Stimulated activated CD4-positive, alpha-beta T cell treated with anti-CD3 and anti-CD28 coated beads, Interleukin-2, amount 100 ng/mL, for 24 hours (primary cell): ENCODE measurements at regions not wholly inside any gene's neighbourhood (a gene's known extent, or its start where the extent isn't known, plus 50 kb on each side); places are given as distances from the start of the nearest gene placed in this dataset.
"Not testable (repeated sequence)": the region's sequence is repeated elsewhere in the genome, so short reads cannot be mapped to it uniquely, and the experiment has no call there.

ENCODE experiments used
- DNase-seq, 2 donors: peaks; one replicate each; pipeline ENCODE4 v3.0.0-alpha.2; 2020

GRCh38 chr6:155882527-155883333 lies 427.1 kb upstream of the NOX3 start:
- no peak for DNase-seq

GRCh38 chr6:155881826-155882526 lies 426.3 kb upstream of the NOX3 start:
- DNase-seq = no peak

- DNase-seq = no peak
These were observed 425.3 kb upstream of the NOX3 start for GRCh38 chr6:155880900-155881299.

- DNase-seq = no peak
These were observed 417.3 kb upstream of the NOX3 start for GRCh38 chr6:155872961-155873360.

DNA sequence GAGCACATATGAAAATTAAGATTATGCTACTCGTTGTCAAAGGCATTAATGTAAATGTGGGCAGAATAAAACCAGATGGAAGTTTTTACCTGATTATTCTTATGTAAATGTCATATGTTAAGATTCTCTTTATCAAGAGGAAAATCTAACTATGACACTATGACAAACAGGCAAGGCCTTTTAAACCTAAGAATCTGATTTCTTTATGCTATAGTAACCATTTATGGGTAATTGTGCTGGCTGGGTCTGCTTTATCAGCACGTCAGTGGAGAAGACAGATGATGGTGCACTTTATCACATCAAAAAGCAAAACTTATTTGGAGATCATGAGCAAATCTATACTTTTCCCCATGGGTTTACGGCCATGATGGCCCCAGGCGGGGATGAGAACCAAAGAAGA lies 412.0 kb upstream of the NOX3 start:
- no peak for DNase-seq

DNA sequence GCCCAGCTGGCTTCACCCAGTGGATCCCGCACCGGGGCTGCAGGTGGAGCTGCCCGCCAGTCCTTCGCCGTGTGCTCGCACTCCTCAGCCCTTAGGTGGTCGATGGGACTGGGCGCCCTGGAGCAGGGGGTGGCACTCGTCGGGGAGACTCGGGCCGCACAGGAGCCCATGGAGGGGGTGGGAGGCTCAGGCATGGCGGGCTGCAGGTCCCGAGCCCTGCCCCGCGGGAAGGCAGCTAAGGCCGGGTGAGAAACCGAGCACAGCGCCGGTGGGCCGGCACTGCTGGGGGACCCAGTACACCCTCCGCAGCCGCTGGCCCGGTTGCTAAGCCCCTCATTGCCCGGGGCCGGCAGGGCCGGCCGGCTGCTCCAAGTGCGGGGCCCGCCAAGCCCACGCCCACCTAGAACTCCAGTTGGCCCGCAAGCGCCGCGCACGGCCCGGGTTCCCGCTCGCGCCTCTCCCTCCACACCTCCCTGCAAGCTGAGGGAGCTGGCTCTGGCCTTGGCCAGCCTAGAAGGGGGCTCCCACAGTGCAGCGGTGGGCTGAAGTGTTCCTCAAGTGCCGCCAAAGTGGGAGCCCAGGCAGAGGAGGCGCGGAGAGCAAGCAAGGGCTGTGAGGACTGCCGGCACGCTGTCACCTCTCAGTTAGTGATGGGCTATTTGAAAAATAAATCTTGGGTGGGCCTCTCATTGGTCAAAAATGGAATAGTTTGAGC lies 411.2 kb upstream of the NOX3 start:
- DNase-seq = not testable (repeated sequence)

- no peak for DNase-seq
These were observed 406.2 kb upstream of the NOX3 start for GRCh38 chr6:155861821-155862220.

DNA sequence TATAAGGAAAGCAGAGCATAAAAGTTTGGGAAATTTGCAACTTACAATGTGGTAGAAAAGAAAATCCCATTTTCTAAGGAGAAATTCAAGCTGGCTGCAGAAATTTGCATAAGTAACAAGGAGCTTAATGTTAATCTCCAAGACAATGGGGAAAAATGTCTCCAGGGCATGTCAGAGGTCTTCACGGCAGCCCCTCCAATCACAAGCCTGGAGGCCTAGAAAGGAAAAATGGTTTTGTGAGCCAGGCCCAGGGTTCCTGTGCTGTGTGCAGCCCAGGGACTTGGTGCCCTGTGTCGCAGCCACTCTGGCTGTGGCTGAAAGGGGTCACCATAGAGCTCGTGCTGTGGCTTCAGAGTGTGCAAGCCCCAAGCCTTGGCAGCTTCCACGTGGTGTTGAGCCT lies 403.3 kb upstream of the NOX3 start:
- not testable (repeated sequence) for DNase-seq

- DNase-seq = no peak
These were observed 399.1 kb upstream of the NOX3 start for GRCh38 chr6:155854787-155855186.

GRCh38 chr6:155853011-155853410 lies 397.4 kb upstream of the NOX3 start:
- DNase-seq = no peak

- no peak for DNase-seq
These were observed 394.8 kb upstream of the NOX3 start for GRCh38 chr6:155850408-155850841.

GRCh38 chr6:155847711-155848110 lies 392.1 kb upstream of the NOX3 start:
- no peak for DNase-seq

- DNase-seq = no peak
These were observed 381.8 kb upstream of the NOX3 start for GRCh38 chr6:155837474-155837873.

- no peak for DNase-seq
These were observed 377.0 kb upstream of the NOX3 start for GRCh38 chr6:155832596-155832995.

DNA sequence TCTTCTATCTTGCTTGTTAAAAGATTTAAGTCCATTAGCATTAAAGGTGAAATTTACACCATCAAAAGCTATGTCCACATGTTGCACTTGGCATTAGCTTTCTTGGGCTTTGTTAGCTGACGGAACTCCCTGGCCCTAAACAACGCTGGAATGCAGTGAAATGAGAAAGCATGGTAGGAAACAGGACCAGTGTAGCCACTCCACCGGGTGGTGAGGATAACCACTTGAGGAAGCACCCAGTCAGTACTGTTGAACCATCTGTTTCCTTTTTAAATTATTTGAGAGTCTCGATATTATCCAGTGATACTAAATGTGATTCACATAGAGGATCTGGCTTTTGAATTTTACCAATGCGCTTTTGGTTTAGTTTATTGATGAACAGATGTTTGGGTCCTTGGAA lies 374.9 kb upstream of the NOX3 start:
- DNase-seq = no peak

GRCh38 chr6:155829646-155830045 lies 374.0 kb upstream of the NOX3 start:
- no peak for DNase-seq

- no peak for DNase-seq
These were observed 373.4 kb upstream of the NOX3 start for GRCh38 chr6:155828989-155829388.

DNA sequence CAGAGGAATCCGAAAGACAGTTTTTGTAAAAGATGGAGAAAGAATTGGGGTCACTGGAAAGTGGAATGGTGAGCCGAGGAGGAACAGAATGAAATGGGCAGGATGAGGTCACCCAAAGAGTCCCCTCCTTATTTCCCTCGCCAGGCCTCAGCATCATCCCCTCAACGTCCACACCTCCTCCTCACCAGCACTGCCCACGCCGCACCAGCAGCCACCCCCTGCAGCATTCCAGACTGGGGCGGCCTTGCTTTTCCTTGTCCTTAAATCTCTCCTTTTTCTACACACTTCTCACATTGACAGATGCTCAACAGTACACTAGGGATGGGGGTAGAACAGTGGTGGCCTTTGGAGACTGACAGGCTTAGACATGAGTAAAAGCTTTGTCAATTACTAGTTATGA lies 363.1 kb upstream of the NOX3 start:
- DNase-seq = no peak

- DNase-seq = no peak
These were observed 357.9 kb upstream of the NOX3 start for GRCh38 chr6:155813548-155813947.

- DNase-seq = no peak
These were observed 351.6 kb upstream of the NOX3 start for GRCh38 chr6:155807243-155807642.

DNA sequence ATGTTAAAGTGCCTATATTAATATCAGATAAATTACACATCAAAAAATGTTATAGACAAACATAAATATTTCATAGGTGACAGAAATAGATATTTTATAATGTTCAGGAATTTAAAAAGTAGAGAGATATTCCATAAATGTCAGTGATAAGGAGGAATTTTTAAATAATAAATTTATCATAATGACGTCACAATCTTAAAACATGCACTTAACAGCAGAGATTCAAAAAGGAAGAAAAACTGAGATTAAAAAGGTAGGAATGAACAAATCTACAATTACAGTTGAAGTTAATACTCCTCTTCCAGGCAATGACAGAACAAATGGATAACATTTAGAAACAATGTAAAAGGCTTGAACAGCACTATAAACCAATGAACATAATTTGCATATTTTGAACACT lies 345.4 kb upstream of the NOX3 start:
- no peak for DNase-seq

GRCh38 chr6:155798876-155799275 lies 343.2 kb upstream of the NOX3 start:
- not testable (repeated sequence) for DNase-seq

DNA sequence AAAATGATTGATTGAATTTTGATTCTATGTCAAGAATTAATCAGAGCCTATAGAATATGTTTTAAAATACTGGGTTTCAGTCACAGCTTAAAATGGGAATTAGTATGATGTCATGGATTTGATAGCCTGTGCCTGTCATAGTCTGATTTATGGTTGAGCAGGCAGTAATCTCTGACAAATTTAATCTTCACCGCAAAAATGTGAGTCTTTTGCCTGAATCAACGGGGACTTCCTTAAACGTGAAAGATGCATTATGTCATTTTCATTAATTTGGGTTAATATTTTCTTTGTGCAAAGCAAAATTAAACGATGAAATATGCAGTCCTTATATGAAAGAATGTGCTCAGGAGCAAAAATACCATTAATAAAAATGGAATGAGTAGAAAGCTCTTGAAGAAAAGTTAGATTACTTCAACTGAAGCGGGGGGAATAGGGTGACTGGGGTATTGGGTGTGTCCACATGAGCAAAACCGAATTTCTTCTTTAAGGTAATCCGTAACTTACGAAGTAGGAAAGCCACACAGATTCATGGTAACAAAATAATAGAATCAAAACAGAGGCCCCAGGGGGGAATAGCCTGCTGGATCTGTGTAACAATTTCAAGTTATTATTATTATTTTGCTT lies 339.6 kb upstream of the NOX3 start:
- DNase-seq = no peak
